Thoracic aorta (tissue), 2 donors: ENCODE measurements at regions not wholly inside any gene's neighbourhood (a gene's known extent, or its start where the extent isn't known, plus 50 kb on each side); places are given as distances from the start of the nearest gene placed in this dataset.

ENCODE experiments used
- ATAC-seq: fragments of 150-250 bp; one replicate; pipeline ENCODE4 v1.8.0; 2017; ENCODE audit warnings: low read depth; ENCODE audit not compliant: insufficient number of reproducible peaks, low FRiP score
- DNase-seq: peaks from one replicate; pipeline ENCODE4 v3.0.0-alpha.2; 2020; ENCODE audit warnings: low spot score
- H3K27ac ChIP-seq, 2 donors: fragments of 200-600 bp; sonication (generic); 1 replicate in 1 of 2; 2 replicates in 1 of 2; pipeline ENCODE4 v1.5.1; 2016; ENCODE audit warnings: mild to moderate bottlenecking in 2 of 2, moderate library complexity in 2 of 2
- H3K27me3 ChIP-seq: fragments of 200-600 bp; sonication (generic); replicated peaks from 2 replicates; pipeline ENCODE4 v1.6.0; 2016; ENCODE audit warnings: mild to moderate bottlenecking; ENCODE audit not compliant: insufficient read depth
- H3K36me3 ChIP-seq: fragments of 200-600 bp; sonication (generic); one replicate; pipeline ENCODE4 v1.5.1; 2016
- H3K4me1 ChIP-seq, 2 donors: fragments of 200-600 bp; sonication (generic); 1 replicate in 1 of 2; 2 replicates in 1 of 2; pipeline versions ENCODE4 v1.5.1 to v1.6.0; 2016; ENCODE audit warnings: low read depth in 2 of 2, mild to moderate bottlenecking in 1 of 2; ENCODE audit not compliant: control insufficient read depth in 1 of 2
- H3K4me3 ChIP-seq: fragments of 200-600 bp; sonication (generic); 2 replicates; pipeline ENCODE4 v1.5.1; 2016; ENCODE audit warnings: mild to moderate bottlenecking
- H3K9me3 ChIP-seq: fragments of 200-600 bp; sonication (generic); 2 replicates; pipeline ENCODE4 v1.5.1; 2016
- CTCF ChIP-seq: fragments of 200-600 bp; sonication (generic); IDR thresholded peaks from one replicate; pipeline ENCODE4 v1.5.1; 2019; ENCODE audit warnings: antibody characterized with exemption

- Histone ChIP-seq H3K27ac (no peak overlapping the region), H3K27me3 (no peaks in the 10 kb centered on the region), H3K9me3 (no peaks in the 10 kb centered on the region), H3K4me1 (no peaks in the 10 kb centered on the region), H3K4me3 (no peak overlapping the region), H3K36me3 (no peaks in the 10 kb centered on the region)
- DNase-seq (no peak), ATAC-seq (no peak)
- no peak for TF ChIP-seq CTCF
Observed at GRCh38 chr4:124610211-124610610, 102.3 kb downstream of the ANKRD50 start.
